Testis (tissue), 2 donors: ENCODE measurements at regions not wholly inside any gene's neighbourhood (a gene's known extent, or its start where the extent isn't known, plus 50 kb on each side); places are given as distances from the start of the nearest gene placed in this dataset.

ENCODE experiments used
- DNase-seq: peaks from one replicate; pipeline ENCODE4 v3.0.0-alpha.2; 2019
- H3K27ac ChIP-seq, 2 donors: fragments of 200-600 bp; sonication (generic); one replicate each; pipeline ENCODE4 v1.5.1; 2019
- H3K27me3 ChIP-seq: fragments of 200-600 bp; sonication (generic); one replicate; pipeline ENCODE4 v1.5.1; 2019
- H3K36me3 ChIP-seq: fragments of 200-600 bp; sonication (generic); one replicate; pipeline ENCODE4 v1.5.1; 2017; ENCODE audit warnings: low read depth; ENCODE audit errors: missing control alignments
- H3K4me1 ChIP-seq: fragments of 200-600 bp; sonication (generic); one replicate; pipeline ENCODE4 v1.5.1; 2019
- H3K4me3 ChIP-seq, 2 donors: fragments of 200-600 bp; sonication (generic); one replicate each; pipeline ENCODE4 v1.5.1; 2017 to 2019
- H3K9me3 ChIP-seq: fragments of 200-600 bp; sonication (generic); one replicate; pipeline ENCODE4 v1.5.1; 2017
- POLR2A ChIP-seq: fragments of 450-650 bp; IDR thresholded peaks from one replicate; pipeline ENCODE4 v1.6.1; 2017; ENCODE audit warnings: antibody characterized with exemption, mild to moderate bottlenecking, moderate library complexity
- WGBS, 2 donors: methylation state at CpG; one replicate each; pipeline ENCODE4 v1.1.5; 2018; 5-methylcytosine and 5-hydroxymethylcytosine counted together
- intact Hi-C: fragments of 100-400 bp; cut with DNase I; formaldehyde crosslinking; loops from one replicate; pipeline ENCODE4 v1.15.1; 2023; ENCODE audit warnings: low total_unique reads
- TF ChIP-seq, protein P1 (sequence below), 3 experiments: fragments of 450-650 bp in 2 of 3; fragments of 200-600 bp in 1 of 3; sonication (generic) in 1 of 3; IDR thresholded peaks; one replicate each; pipeline ENCODE4 v1.5.1; 2016 to 2019; ENCODE audit warnings: antibody characterized with exemption in 3 of 3, mild to moderate bottlenecking in 2 of 3, moderate library complexity in 1 of 3

DNA sequence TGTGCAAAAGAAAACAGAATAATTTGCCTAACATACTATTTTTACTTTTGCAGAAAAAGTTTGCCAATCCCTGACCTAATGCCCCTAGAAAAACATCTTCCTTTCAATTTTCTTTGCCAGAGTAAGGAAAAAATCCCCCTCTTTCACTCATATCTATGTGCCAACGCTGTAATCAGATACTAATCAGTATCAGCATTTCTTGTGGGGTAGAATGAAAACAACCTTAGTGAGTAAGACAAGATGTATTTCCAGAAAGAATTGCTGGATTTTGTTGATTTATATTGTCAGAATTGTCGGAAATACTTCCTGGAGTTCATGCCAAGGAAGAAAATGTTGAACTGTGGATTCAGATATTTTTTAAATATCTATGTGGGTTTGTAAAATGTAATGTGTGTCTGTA is 1893.8 kb downstream of the NCAM2 start:
- no peaks in the 10 kb centered on the region for H3K4me1 ChIP-seq
- intact Hi-C loops, result no loop called here
- no peaks in the 10 kb centered on the region for H3K27me3 ChIP-seq
- WGBS, 2 donors, result 63 to 67% methylated on average over 2 of the region's 2 CpGs
- H3K27ac ChIP-seq, result no peak overlapping the region
- no peak overlapping the region for H3K4me3 ChIP-seq
- no peaks in the 10 kb centered on the region for H3K36me3 ChIP-seq
- H3K9me3 ChIP-seq, result no peaks in the 10 kb centered on the region
- no peak for DNase-seq
- TF ChIP-seq POLR2A, result no peak
- TF ChIP-seq, protein P1, sequence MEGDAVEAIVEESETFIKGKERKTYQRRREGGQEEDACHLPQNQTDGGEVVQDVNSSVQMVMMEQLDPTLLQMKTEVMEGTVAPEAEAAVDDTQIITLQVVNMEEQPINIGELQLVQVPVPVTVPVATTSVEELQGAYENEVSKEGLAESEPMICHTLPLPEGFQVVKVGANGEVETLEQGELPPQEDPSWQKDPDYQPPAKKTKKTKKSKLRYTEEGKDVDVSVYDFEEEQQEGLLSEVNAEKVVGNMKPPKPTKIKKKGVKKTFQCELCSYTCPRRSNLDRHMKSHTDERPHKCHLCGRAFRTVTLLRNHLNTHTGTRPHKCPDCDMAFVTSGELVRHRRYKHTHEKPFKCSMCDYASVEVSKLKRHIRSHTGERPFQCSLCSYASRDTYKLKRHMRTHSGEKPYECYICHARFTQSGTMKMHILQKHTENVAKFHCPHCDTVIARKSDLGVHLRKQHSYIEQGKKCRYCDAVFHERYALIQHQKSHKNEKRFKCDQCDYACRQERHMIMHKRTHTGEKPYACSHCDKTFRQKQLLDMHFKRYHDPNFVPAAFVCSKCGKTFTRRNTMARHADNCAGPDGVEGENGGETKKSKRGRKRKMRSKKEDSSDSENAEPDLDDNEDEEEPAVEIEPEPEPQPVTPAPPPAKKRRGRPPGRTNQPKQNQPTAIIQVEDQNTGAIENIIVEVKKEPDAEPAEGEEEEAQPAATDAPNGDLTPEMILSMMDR (IDR thresholded peaks at IDR 0.05), result no peak

DNA sequence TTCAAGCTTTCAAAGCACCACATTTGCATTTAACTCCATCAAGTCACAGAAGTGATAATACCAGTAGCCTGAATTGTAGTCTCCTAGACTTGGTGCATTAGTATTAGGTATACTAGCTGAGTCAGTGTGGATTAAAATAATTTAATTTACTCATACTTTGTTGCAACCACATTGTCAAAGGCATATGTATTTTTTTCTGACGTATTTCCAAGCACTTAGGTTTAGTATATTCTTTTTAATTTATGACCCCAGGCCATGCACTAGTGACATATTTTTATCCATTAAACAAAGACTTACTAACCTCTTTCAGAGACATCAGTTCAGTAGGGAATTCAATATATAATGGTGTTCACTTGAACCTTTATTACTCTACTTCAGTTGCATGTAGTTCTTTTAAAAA is 1894.5 kb downstream of the NCAM2 start:
- H3K36me3 ChIP-seq, result no peaks in the 10 kb centered on the region
- no peak for TF ChIP-seq POLR2A
- TF ChIP-seq, protein P1 (IDR thresholded peaks at IDR 0.05), result no peak
- WGBS, 2 donors, result 81 to 95% methylated on average over 1 of the region's 1 CpG

DNA sequence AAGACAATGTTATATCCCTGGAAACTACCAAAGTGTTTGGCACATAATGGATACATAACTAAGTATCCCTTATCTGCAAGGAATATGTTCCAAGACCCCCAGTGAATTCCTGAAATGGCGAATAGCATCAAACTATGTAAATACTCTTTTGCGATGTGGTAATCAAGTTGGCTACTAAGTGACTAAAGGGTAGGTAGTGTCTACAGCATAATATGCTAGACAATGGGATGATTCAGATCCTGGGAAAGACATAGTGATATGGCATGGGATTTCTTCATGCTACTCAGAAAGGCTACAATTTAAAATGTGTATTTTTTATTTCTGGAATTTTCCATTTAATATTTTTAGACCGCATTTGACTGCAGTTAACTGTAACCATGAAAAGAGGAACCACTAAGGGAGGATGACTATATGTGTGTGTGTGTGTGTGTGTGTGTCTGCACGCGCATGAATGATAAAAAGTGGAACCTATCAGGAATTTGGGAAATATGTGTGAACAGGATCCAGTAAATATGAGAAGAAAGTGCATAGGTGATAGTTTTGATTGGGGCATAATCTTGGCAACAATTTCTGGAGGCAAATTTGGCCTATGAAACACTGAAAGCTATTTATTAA is 1899.9 kb downstream of the NCAM2 start:
- intact Hi-C loops, result no loop called here
- no peaks in the 10 kb centered on the region for H3K9me3 ChIP-seq
- no peaks in the 10 kb centered on the region for H3K4me1 ChIP-seq
- no peaks in the 10 kb centered on the region for H3K27me3 ChIP-seq
- no peak for DNase-seq
- TF ChIP-seq, protein P1 (IDR thresholded peaks at IDR 0.05), result no peak
- no peak for TF ChIP-seq POLR2A
- H3K27ac ChIP-seq, result no peak overlapping the region
- H3K36me3 ChIP-seq, result no peaks in the 10 kb centered on the region
- no peak overlapping the region for H3K4me3 ChIP-seq
- WGBS, 2 donors, result 90 to 91% methylated on average over 5 of the region's 5 CpGs

More for the DNA sequence above, 1894.5 kb downstream of the NCAM2 start:
- H3K9me3 ChIP-seq, result no peaks in the 10 kb centered on the region
- no peak for DNase-seq
- intact Hi-C loops, result no loop called here
- H3K4me1 ChIP-seq, result no peaks in the 10 kb centered on the region
- no peaks in the 10 kb centered on the region for H3K27me3 ChIP-seq
- H3K4me3 ChIP-seq, result no peak overlapping the region
- H3K27ac ChIP-seq, result no peak overlapping the region

DNA sequence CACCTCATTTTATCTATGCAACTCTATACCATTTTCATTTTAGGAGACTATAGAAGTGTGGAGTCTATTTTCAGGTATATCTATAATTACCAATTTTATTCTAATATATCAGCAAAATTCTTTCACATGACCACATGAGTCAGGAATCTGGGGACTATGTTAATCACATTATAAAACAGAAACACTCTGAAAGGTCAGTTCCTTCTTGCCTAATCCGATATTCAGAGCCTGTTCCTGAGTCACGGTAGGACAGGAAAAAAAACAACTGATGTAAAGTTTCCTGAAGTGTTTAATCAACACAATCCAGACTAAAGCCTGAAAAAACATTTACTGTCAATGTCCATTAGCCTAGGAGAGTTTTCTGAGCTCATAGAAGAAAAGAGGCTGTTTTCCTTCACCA is 1902.3 kb downstream of the NCAM2 start:
- intact Hi-C loops, result no loop called here
- no peak overlapping the region for H3K4me3 ChIP-seq
- no peaks in the 10 kb centered on the region for H3K36me3 ChIP-seq
- TF ChIP-seq POLR2A, result no peak
- 38 to 57% methylated on average over 2 of the region's 2 CpGs for WGBS, 2 donors
- no peaks in the 10 kb centered on the region for H3K9me3 ChIP-seq
- no peak overlapping the region for H3K27ac ChIP-seq
- no peaks in the 10 kb centered on the region for H3K4me1 ChIP-seq
- no peak for DNase-seq
- no peaks in the 10 kb centered on the region for H3K27me3 ChIP-seq

DNA sequence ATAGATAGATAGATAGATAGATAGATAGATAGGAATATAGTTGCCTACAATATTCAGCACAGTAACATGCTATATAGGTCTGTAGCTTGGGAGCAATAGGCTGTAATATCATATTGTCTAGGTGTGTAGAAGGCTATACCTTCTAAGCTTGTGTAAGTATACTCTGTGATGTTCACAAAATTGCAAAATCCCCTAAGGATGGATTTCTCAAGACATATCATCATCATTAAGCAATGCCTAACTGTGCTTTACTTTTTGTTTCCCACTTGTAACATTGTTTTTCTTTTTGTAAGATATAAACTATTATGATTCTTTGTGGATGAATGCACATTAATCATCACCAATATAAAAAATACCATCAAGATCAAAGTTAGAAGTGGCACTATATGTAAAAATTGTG is 1905.6 kb downstream of the NCAM2 start:
- Histone ChIP-seq H3K27ac (no peak overlapping the region), H3K9me3 (no peaks in the 10 kb centered on the region), H3K27me3 (no peaks in the 10 kb centered on the region), H3K36me3 (no peaks in the 10 kb centered on the region), H3K4me1 (no peaks in the 10 kb centered on the region), H3K4me3 (no peak overlapping the region)
- TF ChIP-seq POLR2A, result no peak
- TF ChIP-seq, protein P1 (IDR thresholded peaks at IDR 0.05), result no peak
- no peak for DNase-seq
- intact Hi-C loops, result no loop called here
